NCI-H146 (cell line): ENCODE measurements at regions not wholly inside any gene's neighbourhood (a gene's known extent, or its start where the extent isn't known, plus 50 kb on each side); places are given as distances from the start of the nearest gene placed in this dataset.
"Not testable (repeated sequence)": the region's sequence is repeated elsewhere in the genome, so short reads cannot be mapped to it uniquely, and the experiment has no call there.

Experiments
- DNase-seq: peaks from one replicate; lab custom pipeline; 2025; lab: John Stamatoyannopoulos, UW

- DNase-seq, result no peak
Measured at GRCh38 chr5:106814961-106815360, 855.8 kb downstream of the EFNA5 start.

- DNase-seq, result no peak
Measured at GRCh38 chr5:106801554-106801953, 869.2 kb downstream of the EFNA5 start.

- DNase-seq, result no peak
Measured at GRCh38 chr5:106797996-106798395, 872.7 kb downstream of the EFNA5 start.

- no peak for DNase-seq
Measured at GRCh38 chr5:106796081-106796480, 874.7 kb downstream of the EFNA5 start.

GRCh38 chr5:106784846-106785245, 885.9 kb downstream of the EFNA5 start:
- no peak for DNase-seq

GRCh38 chr5:106780355-106780754, 890.4 kb downstream of the EFNA5 start:
- no peak for DNase-seq

- not testable (repeated sequence) for DNase-seq
Measured at GRCh38 chr5:106776515-106776914, 894.2 kb downstream of the EFNA5 start.

- no peak for DNase-seq
Measured at GRCh38 chr5:106768392-106768791, 902.3 kb downstream of the EFNA5 start.

- no peak for DNase-seq
Measured at GRCh38 chr5:106766916-106767315, 903.8 kb downstream of the EFNA5 start.

- DNase-seq, result no peak
Measured at GRCh38 chr5:106759581-106759980, 911.2 kb downstream of the EFNA5 start.

GRCh38 chr5:106759152-106759551, 911.6 kb downstream of the EFNA5 start:
- DNase-seq, result no peak

GRCh38 chr5:106757672-106758071, 913.1 kb downstream of the EFNA5 start:
- DNase-seq, result no peak

- no peak for DNase-seq
Measured at GRCh38 chr5:106755789-106756188, 914.9 kb downstream of the EFNA5 start.

GRCh38 chr5:106755066-106755465, 915.7 kb downstream of the EFNA5 start:
- peak; percentile 1 for DNase-seq

GRCh38 chr5:106749826-106750225, 920.9 kb downstream of the EFNA5 start:
- DNase-seq, result no peak

- DNase-seq, result no peak
Measured at GRCh38 chr5:106739127-106739526, 931.6 kb downstream of the EFNA5 start.

- no peak for DNase-seq
Measured at GRCh38 chr5:106737111-106737510, 933.6 kb downstream of the EFNA5 start.

GRCh38 chr5:106732624-106733023, 938.1 kb downstream of the EFNA5 start:
- no peak for DNase-seq

GRCh38 chr5:106730912-106731311, 939.8 kb downstream of the EFNA5 start:
- DNase-seq, result no peak

- DNase-seq, result no peak
Measured at GRCh38 chr5:106730506-106730905, 940.2 kb downstream of the EFNA5 start.

GRCh38 chr5:106728208-106728607, 942.5 kb downstream of the EFNA5 start:
- DNase-seq, result no peak

GRCh38 chr5:106727071-106727470, 943.7 kb downstream of the EFNA5 start:
- DNase-seq, result no peak

- DNase-seq, result no peak
Measured at GRCh38 chr5:106720367-106720766, 950.4 kb downstream of the EFNA5 start.

GRCh38 chr5:106699796-106700195, 970.9 kb downstream of the EFNA5 start:
- no peak for DNase-seq

- DNase-seq, result no peak
Measured at GRCh38 chr5:106699198-106699597, 971.5 kb downstream of the EFNA5 start.
